ENCODE measurements at regions not wholly inside any gene's neighbourhood (a gene's known extent, or its start where the extent isn't known, plus 50 kb on each side); places are given as distances from the start of the nearest gene placed in this dataset.

GRCh38 chr12:39012870-39013269 is 107.5 kb upstream of the CPNE8 start:
- intact Hi-C loops (cut with micrococcal nuclease): no loop called here
- Histone ChIP-seq H3K79me2 (ENCODE audit: control insufficient read depth, insufficient read depth, low read length) (no peaks in the 10 kb centered on the region), H3K36me3 (ENCODE audit: control insufficient read depth, insufficient read depth, low read length) (no peaks in the 10 kb centered on the region), H2AFZ (ENCODE audit: low read depth, low read length) (no peak overlapping the region), H4K20me1 (replicated peaks; ENCODE audit: control insufficient read depth, insufficient read depth, low read length) (no peaks in the 10 kb centered on the region), H3K4me2 (ENCODE audit: insufficient read depth, low read length) (no peak overlapping the region), H3K9me3 (replicated peaks; ENCODE audit: control insufficient read depth, insufficient read depth, low read depth, low read length) (no peaks in the 10 kb centered on the region), H3K4me1 (replicated peaks in 1 of 2; ENCODE audit: control insufficient read depth in 2 of 2, insufficient read depth in 2 of 2, low read length in 2 of 2) (no peaks in the 10 kb centered on the region), H3K27ac (ENCODE audit: extremely low read depth, low read depth, low read length) (no peak overlapping the region), H3K9me1 (ENCODE audit: control insufficient read depth, insufficient read depth, low read length) (no peaks in the 10 kb centered on the region), H3K9ac (ENCODE audit: insufficient read depth in 1 of 2, low read depth in 2 of 2, low read length in 2 of 2) (no peak overlapping the region), H3K27me3 (ENCODE audit: control insufficient read depth in 2 of 2, insufficient read depth in 2 of 2, low read length in 2 of 2) (no peaks in the 10 kb centered on the region), H3K4me3 (no peak overlapping the region)
- ChIA-PET CTCF (ENCODE audit: low intra/inter-chr PET ratio) (no interaction called here), POLR2A (no interaction called here)
- WGBS (ENCODE audit: insufficient coverage, low coverage, missing lambda C conversion rate): 0% methylated on average over 1 of the region's 1 CpG
- no peak for ATAC-seq
- no TSS peak for BruUV-seq (replicated peaks)
- no peak for FAIRE-seq
- no peak for DNase-seq (ENCODE audit: extremely low read depth in 1 of 4, low spot score in 3 of 4)
- TF ChIP-seq, protein P1, sequence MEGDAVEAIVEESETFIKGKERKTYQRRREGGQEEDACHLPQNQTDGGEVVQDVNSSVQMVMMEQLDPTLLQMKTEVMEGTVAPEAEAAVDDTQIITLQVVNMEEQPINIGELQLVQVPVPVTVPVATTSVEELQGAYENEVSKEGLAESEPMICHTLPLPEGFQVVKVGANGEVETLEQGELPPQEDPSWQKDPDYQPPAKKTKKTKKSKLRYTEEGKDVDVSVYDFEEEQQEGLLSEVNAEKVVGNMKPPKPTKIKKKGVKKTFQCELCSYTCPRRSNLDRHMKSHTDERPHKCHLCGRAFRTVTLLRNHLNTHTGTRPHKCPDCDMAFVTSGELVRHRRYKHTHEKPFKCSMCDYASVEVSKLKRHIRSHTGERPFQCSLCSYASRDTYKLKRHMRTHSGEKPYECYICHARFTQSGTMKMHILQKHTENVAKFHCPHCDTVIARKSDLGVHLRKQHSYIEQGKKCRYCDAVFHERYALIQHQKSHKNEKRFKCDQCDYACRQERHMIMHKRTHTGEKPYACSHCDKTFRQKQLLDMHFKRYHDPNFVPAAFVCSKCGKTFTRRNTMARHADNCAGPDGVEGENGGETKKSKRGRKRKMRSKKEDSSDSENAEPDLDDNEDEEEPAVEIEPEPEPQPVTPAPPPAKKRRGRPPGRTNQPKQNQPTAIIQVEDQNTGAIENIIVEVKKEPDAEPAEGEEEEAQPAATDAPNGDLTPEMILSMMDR (IDR thresholded peaks at IDR 0.05 in 2 of 3, conservative IDR thresholded peaks at IDR 0.05 in 1 of 3; ENCODE audit: insufficient read depth in 2 of 3, low read depth in 1 of 3, low read length in 3 of 3): no peak
- TF ChIP-seq MAFG (tag; conservative IDR thresholded peaks at IDR 0.05) (peak; percentile 52), RAD21 (CRISPR knock-in tag; conservative IDR thresholded peaks at IDR 0.05 in 1 of 2, IDR thresholded peaks at IDR 0.05 in 1 of 2) (no peak), ZNF699 (CRISPR knock-in tag; IDR thresholded peaks at IDR 0.05; ENCODE audit: insufficient replicate concordance) (no peak)
- in situ Hi-C loops (cut with MboI): no loop called here

DNA sequence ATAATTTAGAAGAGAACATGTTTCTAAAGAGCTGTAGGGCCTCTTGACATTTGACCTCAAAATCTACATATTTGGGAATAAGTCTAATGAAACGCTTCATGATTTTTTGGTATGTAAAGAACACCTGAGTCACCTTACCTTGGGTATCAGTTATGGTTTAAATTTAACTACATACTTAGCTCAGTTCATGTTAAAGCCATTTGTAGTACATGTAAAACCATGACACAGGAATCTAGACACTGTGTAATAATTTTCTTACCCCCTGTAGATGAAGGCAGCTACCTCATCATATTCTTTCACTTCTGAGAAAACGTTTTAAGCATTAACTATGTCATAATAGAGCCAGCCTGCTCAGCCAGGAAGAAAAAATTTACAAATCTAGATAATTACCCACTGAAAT is 105.8 kb upstream of the CPNE8 start:
- Histone ChIP-seq H3K9me1 (ENCODE audit: control insufficient read depth, insufficient read depth, low read length) (no peaks in the 10 kb centered on the region), H3K4me3 (no peak overlapping the region), H3K36me3 (ENCODE audit: control insufficient read depth, insufficient read depth, low read length) (no peaks in the 10 kb centered on the region), H2AFZ (ENCODE audit: low read depth, low read length) (no peak overlapping the region), H3K27me3 (ENCODE audit: control insufficient read depth in 2 of 2, insufficient read depth in 2 of 2, low read length in 2 of 2) (no peaks in the 10 kb centered on the region), H4K20me1 (replicated peaks; ENCODE audit: control insufficient read depth, insufficient read depth, low read length) (no peaks in the 10 kb centered on the region), H3K4me2 (ENCODE audit: insufficient read depth, low read length) (no peak overlapping the region), H3K9me3 (replicated peaks; ENCODE audit: control insufficient read depth, insufficient read depth, low read depth, low read length) (no peaks in the 10 kb centered on the region), H3K4me1 (replicated peaks in 1 of 2; ENCODE audit: control insufficient read depth in 2 of 2, insufficient read depth in 2 of 2, low read length in 2 of 2) (no peaks in the 10 kb centered on the region), H3K27ac (ENCODE audit: extremely low read depth, low read depth, low read length) (no peak overlapping the region), H3K79me2 (ENCODE audit: control insufficient read depth, insufficient read depth, low read length) (no peaks in the 10 kb centered on the region), H3K9ac (ENCODE audit: insufficient read depth in 1 of 2, low read depth in 2 of 2, low read length in 2 of 2) (no peak overlapping the region)
- BruUV-seq (replicated peaks): no TSS peak
- ChIA-PET CTCF (ENCODE audit: low intra/inter-chr PET ratio) (no interaction called here), POLR2A (no interaction called here)
- DNase-seq (ENCODE audit: extremely low read depth in 1 of 4, low spot score in 3 of 4) (no peak), FAIRE-seq (no peak), ATAC-seq (no peak)
- in situ Hi-C loops (cut with MboI) (no loop called here), intact Hi-C loops (cut with micrococcal nuclease) (no loop called here)
- no peak for TF ChIP-seq ZNF146 (CRISPR knock-in tag; IDR thresholded peaks at IDR 0.05; ENCODE audit: unreplicated experiment)
- TF ChIP-seq HES1 (IDR thresholded peaks at IDR 0.05; ENCODE audit: low read depth): no peak
- TF ChIP-seq SIRT6 (IDR thresholded peaks at IDR 0.05; ENCODE audit: low read depth, low read length): no peak
- TF ChIP-seq ZNF586 (CRISPR knock-in tag; conservative IDR thresholded peaks at IDR 0.05): no peak
- TF ChIP-seq, protein P2, sequence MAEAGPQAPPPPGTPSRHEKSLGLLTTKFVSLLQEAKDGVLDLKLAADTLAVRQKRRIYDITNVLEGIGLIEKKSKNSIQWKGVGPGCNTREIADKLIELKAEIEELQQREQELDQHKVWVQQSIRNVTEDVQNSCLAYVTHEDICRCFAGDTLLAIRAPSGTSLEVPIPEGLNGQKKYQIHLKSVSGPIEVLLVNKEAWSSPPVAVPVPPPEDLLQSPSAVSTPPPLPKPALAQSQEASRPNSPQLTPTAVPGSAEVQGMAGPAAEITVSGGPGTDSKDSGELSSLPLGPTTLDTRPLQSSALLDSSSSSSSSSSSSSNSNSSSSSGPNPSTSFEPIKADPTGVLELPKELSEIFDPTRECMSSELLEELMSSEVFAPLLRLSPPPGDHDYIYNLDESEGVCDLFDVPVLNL (CRISPR knock-in tag; IDR thresholded peaks at IDR 0.05; ENCODE audit: low read depth): no peak
- no peak for TF ChIP-seq BMI1 (IDR thresholded peaks at IDR 0.05; ENCODE audit: low read length)
- no peak for TF ChIP-seq SRSF9 (IDR thresholded peaks at IDR 0.05; ENCODE audit: borderline replicate concordance, low read depth, low read length)
- no peak for TF ChIP-seq CBX8 (IDR thresholded peaks at IDR 0.05; ENCODE audit: borderline replicate concordance, extremely low read depth, low read depth, low read length, poor library complexity, severe bottlenecking)
- WGBS (ENCODE audit: insufficient coverage, low coverage, missing lambda C conversion rate): 0% methylated on average over 2 of the region's 2 CpGs

All from K562 (cell line).